GM12873 (cell line): ENCODE measurements at regions not wholly inside any gene's neighbourhood (a gene's known extent, or its start where the extent isn't known, plus 50 kb on each side); places are given as distances from the start of the nearest gene placed in this dataset.

ENCODE experiments used
- TF ChIP-seq, protein P1 (sequence below): IDR thresholded peaks from 2 replicates; pipeline ENCODE4 v1.5.1; 2012; ENCODE audit warnings: low read depth, mild to moderate bottlenecking, moderate library complexity, low read length, control low read depth; ENCODE audit not compliant: insufficient read depth; ENCODE audit errors: missing control alignments

DNA sequence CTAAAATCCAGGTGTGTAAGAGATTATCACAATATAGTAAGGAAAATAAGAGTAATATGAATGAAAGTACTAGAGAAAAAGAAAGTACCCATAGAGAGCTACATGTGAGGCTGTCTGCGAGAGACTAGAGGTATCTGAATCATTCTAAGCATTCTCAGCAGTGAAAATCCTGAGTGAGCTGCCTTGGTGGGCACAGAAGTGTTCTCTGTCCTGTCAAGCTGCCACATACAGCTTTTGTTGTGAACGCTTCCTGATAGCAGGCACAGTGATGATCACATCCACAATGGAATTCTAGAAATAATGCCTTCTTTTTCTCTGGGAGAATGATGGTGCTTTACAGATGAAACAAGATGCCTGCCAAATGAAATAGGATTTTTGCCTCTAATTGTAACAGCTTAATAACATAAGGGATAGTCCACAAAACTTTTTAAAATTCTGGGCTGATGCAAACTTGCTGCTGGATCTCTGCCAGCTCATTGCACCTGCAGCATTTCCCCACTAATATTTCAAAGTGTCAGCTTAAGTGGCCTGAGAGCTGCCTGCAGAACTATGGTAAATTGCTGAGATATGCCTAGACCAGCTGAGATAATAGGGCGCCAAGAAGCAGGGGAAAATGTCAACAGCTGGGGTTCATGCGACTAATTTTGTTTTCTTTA lies 620.5 kb downstream of the DOK5 start:
- TF ChIP-seq, protein P1, sequence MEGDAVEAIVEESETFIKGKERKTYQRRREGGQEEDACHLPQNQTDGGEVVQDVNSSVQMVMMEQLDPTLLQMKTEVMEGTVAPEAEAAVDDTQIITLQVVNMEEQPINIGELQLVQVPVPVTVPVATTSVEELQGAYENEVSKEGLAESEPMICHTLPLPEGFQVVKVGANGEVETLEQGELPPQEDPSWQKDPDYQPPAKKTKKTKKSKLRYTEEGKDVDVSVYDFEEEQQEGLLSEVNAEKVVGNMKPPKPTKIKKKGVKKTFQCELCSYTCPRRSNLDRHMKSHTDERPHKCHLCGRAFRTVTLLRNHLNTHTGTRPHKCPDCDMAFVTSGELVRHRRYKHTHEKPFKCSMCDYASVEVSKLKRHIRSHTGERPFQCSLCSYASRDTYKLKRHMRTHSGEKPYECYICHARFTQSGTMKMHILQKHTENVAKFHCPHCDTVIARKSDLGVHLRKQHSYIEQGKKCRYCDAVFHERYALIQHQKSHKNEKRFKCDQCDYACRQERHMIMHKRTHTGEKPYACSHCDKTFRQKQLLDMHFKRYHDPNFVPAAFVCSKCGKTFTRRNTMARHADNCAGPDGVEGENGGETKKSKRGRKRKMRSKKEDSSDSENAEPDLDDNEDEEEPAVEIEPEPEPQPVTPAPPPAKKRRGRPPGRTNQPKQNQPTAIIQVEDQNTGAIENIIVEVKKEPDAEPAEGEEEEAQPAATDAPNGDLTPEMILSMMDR: no peak

- TF ChIP-seq, protein P1: no peak
These were observed 619.0 kb downstream of the DOK5 start for GRCh38 chr20:55094353-55094861.

DNA sequence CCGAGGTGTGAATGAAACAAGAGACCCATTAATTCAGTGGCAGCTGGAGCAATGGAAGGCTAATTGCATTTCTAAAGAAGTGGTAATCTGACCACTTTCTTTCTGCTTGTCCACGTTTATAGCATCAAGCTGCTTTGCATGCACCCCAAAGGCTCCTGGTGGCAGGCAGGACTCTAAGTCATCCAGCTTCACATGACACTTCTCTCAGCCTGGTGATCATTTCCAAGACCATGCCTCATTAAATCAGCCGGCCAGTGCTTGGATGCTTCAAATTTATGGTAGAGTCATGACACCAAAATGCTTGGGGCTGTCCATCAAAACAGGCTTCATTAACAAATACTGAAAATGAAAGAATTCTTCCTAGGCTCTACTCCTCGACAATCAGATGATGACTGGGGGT lies 614.9 kb downstream of the DOK5 start:
- TF ChIP-seq, protein P1: no peak

- TF ChIP-seq, protein P1: no peak
These were observed 611.0 kb downstream of the DOK5 start for GRCh38 chr20:55086421-55086820.

DNA sequence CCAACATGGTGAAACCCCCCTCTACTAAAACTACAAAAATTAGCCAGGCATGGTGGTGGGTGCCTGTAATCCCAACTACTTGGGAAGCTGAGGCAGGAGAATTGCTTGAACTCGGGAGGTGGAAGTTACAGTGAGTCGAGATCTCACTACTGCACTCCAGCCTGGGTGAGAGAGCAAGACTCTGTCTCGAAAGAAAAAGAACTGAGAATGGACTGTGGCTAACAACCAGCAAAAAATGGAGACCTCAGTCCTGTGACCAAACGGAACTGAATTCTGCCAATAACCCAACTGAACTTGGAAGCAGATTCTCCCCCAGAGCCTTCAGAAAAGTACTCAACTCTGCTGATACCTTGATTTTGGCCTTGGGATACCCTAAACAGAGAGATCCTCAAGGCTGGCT lies 604.5 kb downstream of the DOK5 start:
- TF ChIP-seq, protein P1: no peak

- TF ChIP-seq, protein P1: no peak
These were observed 594.6 kb downstream of the DOK5 start for GRCh38 chr20:55070001-55070400.

DNA sequence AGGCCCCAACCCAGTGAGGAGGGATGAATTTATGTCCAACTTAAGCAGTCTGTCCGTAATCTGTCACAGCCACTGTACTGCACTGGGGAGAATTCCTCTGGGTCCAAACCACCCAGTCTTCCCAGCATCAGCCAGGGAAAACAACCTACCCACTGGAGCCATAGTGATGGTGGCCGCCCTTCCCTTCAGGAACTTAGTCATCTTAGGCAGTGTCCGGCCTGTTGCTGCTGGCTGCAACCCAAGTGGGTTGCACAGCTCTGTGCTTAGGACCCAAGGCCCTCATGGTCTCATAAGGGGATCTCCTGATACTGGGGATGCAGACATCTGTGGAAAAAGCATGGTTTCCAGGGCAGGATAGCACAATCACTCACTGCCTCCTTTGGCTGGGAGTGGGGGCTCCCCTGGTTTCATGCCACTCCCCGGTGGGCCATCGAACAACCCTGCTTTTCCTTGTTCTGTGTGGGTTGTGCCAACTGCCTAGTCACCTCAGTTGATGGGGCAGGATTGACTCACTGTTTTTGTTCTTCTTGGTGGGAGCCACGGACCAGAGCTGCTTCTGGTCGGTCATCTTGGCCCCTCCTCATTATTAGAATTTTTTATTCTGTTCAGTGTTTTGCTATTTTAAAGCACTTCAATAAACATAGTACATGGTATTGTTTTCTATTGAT lies 591.9 kb downstream of the DOK5 start:
- TF ChIP-seq, protein P1: no peak
